ENCODE measurements at regions not wholly inside any gene's neighbourhood (a gene's known extent, or its start where the extent isn't known, plus 50 kb on each side); places are given as distances from the start of the nearest gene placed in this dataset.

- TF ChIP-seq, protein P1, sequence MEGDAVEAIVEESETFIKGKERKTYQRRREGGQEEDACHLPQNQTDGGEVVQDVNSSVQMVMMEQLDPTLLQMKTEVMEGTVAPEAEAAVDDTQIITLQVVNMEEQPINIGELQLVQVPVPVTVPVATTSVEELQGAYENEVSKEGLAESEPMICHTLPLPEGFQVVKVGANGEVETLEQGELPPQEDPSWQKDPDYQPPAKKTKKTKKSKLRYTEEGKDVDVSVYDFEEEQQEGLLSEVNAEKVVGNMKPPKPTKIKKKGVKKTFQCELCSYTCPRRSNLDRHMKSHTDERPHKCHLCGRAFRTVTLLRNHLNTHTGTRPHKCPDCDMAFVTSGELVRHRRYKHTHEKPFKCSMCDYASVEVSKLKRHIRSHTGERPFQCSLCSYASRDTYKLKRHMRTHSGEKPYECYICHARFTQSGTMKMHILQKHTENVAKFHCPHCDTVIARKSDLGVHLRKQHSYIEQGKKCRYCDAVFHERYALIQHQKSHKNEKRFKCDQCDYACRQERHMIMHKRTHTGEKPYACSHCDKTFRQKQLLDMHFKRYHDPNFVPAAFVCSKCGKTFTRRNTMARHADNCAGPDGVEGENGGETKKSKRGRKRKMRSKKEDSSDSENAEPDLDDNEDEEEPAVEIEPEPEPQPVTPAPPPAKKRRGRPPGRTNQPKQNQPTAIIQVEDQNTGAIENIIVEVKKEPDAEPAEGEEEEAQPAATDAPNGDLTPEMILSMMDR (IDR thresholded peaks at IDR 0.05): no peak
- no peak for TF ChIP-seq POLR2A (IDR thresholded peaks at IDR 0.05)
Measured at GRCh38 chr15:93203036-93203435, 114.0 kb upstream of the RGMA start.
